Endothelial cell of umbilical vein (primary cell): ENCODE measurements at regions not wholly inside any gene's neighbourhood (a gene's known extent, or its start where the extent isn't known, plus 50 kb on each side); places are given as distances from the start of the nearest gene placed in this dataset.

ENCODE experiments used
- BruUV-seq: library from RNA; stranded (reverse); fragments of 400-500 nt; replicated peaks from 2 replicates; lab custom pipeline; 2021; lab: Mats Ljungman, UMichigan
- CTCF ChIA-PET: fragments of 300-600, 350-600 bp; sonication (Branson Sonifier 250); formaldehyde crosslinking; loops from one replicate; lab custom pipeline; 2021; ENCODE audit warnings: antibody characterized with exemption, inconsistent platforms; lab: Charles Lee
- POLR2A ChIA-PET: fragments of 300-600, 350-600 bp; sonication (Branson Sonifier 250); formaldehyde crosslinking; loops from one replicate; lab custom pipeline; 2021; ENCODE audit warnings: antibody characterized with exemption, inconsistent platforms; lab: Charles Lee
- DNase-seq: peaks from one replicate; pipeline ENCODE4 v3.0.0-alpha.2; 2011; ENCODE audit warnings: low read depth, low spot score
- FAIRE-seq: peaks from 2 replicates; lab custom pipeline; 2011; peaks lifted over from hg19 to GRCh38; lab: Jason Lieb, UNC
- H2AFZ ChIP-seq: 2 replicates; pipeline ENCODE4 v1.6.0; 2012; ENCODE audit warnings: low read depth, low read length, control low read depth, inconsistent platforms
- H3K27ac ChIP-seq: 2 replicates; pipeline ENCODE4 v1.5.1; 2011; ENCODE audit warnings: low read depth, mild to moderate bottlenecking, control low read depth, low read length, moderate library complexity; ENCODE audit not compliant: insufficient read depth
- H3K27me3 ChIP-seq, 2 experiments: 2 replicates each; pipeline versions ENCODE4 v1.6.0 to v1.6.1; 2011; ENCODE audit warnings: low read length in 2 of 2, mixed read lengths in 1 of 2; ENCODE audit not compliant: control insufficient read depth in 2 of 2, insufficient read depth in 2 of 2
- H3K36me3 ChIP-seq, 2 experiments: 2 replicates in 1 of 2; 3 replicates in 1 of 2; pipeline ENCODE4 v1.5.1; 2011; ENCODE audit warnings: low read length in 2 of 2, mild to moderate bottlenecking in 1 of 2, moderate library complexity in 1 of 2; ENCODE audit not compliant: control insufficient read depth in 2 of 2, insufficient read depth in 2 of 2; ENCODE audit errors: extremely low read depth in 1 of 2
- H3K4me1 ChIP-seq: 3 replicates; pipeline ENCODE4 v1.5.1; 2011; ENCODE audit warnings: mild to moderate bottlenecking, low read length; ENCODE audit not compliant: control insufficient read depth, insufficient read depth; ENCODE audit errors: extremely low read depth
- H3K4me2 ChIP-seq: 2 replicates; pipeline ENCODE4 v1.6.1; 2011; ENCODE audit warnings: low read length, control low read depth, mixed read lengths; ENCODE audit not compliant: insufficient read depth
- H3K4me3 ChIP-seq, 3 experiments: fragments of 200-600 bp in 1 of 3; sonication (generic), shearing (Covaris generic) in 1 of 3; replicated peaks in 1 of 3; 2 replicates each; pipeline ENCODE4 v1.5.1; 2011 to 2016; ENCODE audit warnings: control low read depth in 3 of 3, low read length in 3 of 3, mild to moderate bottlenecking in 2 of 3, inconsistent platforms in 1 of 3, low read depth in 1 of 3, moderate library complexity in 1 of 3; ENCODE audit not compliant: insufficient read depth in 1 of 3
- H3K79me2 ChIP-seq: 2 replicates; pipeline ENCODE4 v1.6.0; 2012; ENCODE audit warnings: low read length, inconsistent platforms; ENCODE audit not compliant: control insufficient read depth, insufficient read depth
- H3K9ac ChIP-seq: replicated peaks from 2 replicates; pipeline ENCODE3; 2011; ENCODE audit warnings: low read length, control low read depth; ENCODE audit not compliant: insufficient read depth; ENCODE audit errors: extremely low read depth
- H3K9me1 ChIP-seq: replicated peaks from 3 replicates; pipeline ENCODE4 v1.6.0; 2011; ENCODE audit warnings: mild to moderate bottlenecking, low read length; ENCODE audit not compliant: control insufficient read depth, insufficient read depth; ENCODE audit errors: extremely low read depth
- H3K9me3 ChIP-seq: replicated peaks from 2 replicates; pipeline ENCODE4 v1.5.1; 2012; ENCODE audit warnings: low read length, inconsistent platforms; ENCODE audit not compliant: control insufficient read depth, insufficient read depth
- H4K20me1 ChIP-seq: replicated peaks from 2 replicates; pipeline ENCODE3; 2011; ENCODE audit warnings: mild to moderate bottlenecking, low read length; ENCODE audit not compliant: control insufficient read depth, insufficient read depth; ENCODE audit errors: extremely low read depth
- EZH2 ChIP-seq: IDR thresholded peaks from 2 replicates; pipeline ENCODE4 v1.6.1; 2012; ENCODE audit warnings: borderline replicate concordance, low read depth, mild to moderate bottlenecking, moderate library complexity, low read length, inconsistent platforms; ENCODE audit not compliant: severe bottlenecking
- FOS ChIP-seq: IDR thresholded peaks from 2 replicates; pipeline ENCODE4 v1.6.1; 2011; ENCODE audit warnings: mild to moderate bottlenecking, low read length, moderate library complexity, borderline replicate concordance; ENCODE audit not compliant: insufficient read depth
- GATA2 ChIP-seq: IDR thresholded peaks from 2 replicates; pipeline ENCODE4 v1.7.0; 2011; ENCODE audit warnings: low read depth, mild to moderate bottlenecking, moderate library complexity, mixed read lengths, low read length; ENCODE audit not compliant: insufficient read length, insufficient read depth
- JUN ChIP-seq: IDR thresholded peaks from 2 replicates; pipeline ENCODE4 v1.6.1; 2011; ENCODE audit warnings: borderline replicate concordance, low read depth; ENCODE audit not compliant: insufficient read length, insufficient read depth
- MAX ChIP-seq: IDR thresholded peaks from 2 replicates; pipeline ENCODE4 v1.6.1; 2011; ENCODE audit not compliant: insufficient read depth, insufficient read length
- MYC ChIP-seq: IDR thresholded peaks from one replicate; pipeline ENCODE4 v1.6.1; 2011; ENCODE audit warnings: mild to moderate bottlenecking, low read depth, low read length
- POLR2A ChIP-seq: IDR thresholded peaks from 2 replicates; pipeline ENCODE4 v1.6.1; 2012; ENCODE audit warnings: low read depth, mild to moderate bottlenecking, control low read depth, low read length
- POLR2AphosphoS5 ChIP-seq: IDR thresholded peaks from 2 replicates; pipeline ENCODE4 v1.6.1; 2012; ENCODE audit warnings: low read depth, mild to moderate bottlenecking, control low read depth, low read length, moderate library complexity; ENCODE audit not compliant: insufficient read depth
- dilution Hi-C: fragments of 300-500 bp; cut with MboI; formaldehyde crosslinking; loops from one replicate; pipeline ENCODE4 v1.15.0; 2019; ENCODE audit warnings: low sequenced_read_pairs; ENCODE audit not compliant: extremely low pct_ligation_motif_present
- intact Hi-C: fragments of 100-400 bp; cut with micrococcal nuclease; formaldehyde crosslinking; loops from one replicate; pipeline ENCODE4 v1.10.0; 2022
- TF ChIP-seq, protein P1 (sequence below), 2 donors: IDR thresholded peaks; 1 replicate in 1 of 2; 2 replicates in 1 of 2; pipeline ENCODE4 v1.5.1; 2011; ENCODE audit warnings: low read length in 2 of 2, mild to moderate bottlenecking in 2 of 2, moderate library complexity in 2 of 2, control low read depth in 1 of 2, inconsistent platforms in 1 of 2, low read depth in 1 of 2; ENCODE audit not compliant: insufficient read depth in 1 of 2; ENCODE audit errors: extremely low read depth in 1 of 2

GRCh38 chrX:124230655-124231450, 101.6 kb upstream of the TEX13D start:
- Histone ChIP-seq H3K9me3 (no peaks in the 10 kb centered on the region), H3K36me3 (no peaks in the 10 kb centered on the region), H3K79me2 (no peaks in the 10 kb centered on the region), H3K27me3 (no peaks in the 10 kb centered on the region), H3K4me3 (no peak overlapping the region), H3K9ac (no peak overlapping the region), H3K9me1 (no peaks in the 10 kb centered on the region), H2AFZ (no peak overlapping the region), H3K27ac (no peak overlapping the region), H3K4me2 (no peak overlapping the region), H4K20me1 (no peaks in the 10 kb centered on the region), H3K4me1 (no peaks in the 10 kb centered on the region)
- intact Hi-C loops, result no loop called here
- no TSS peak for BruUV-seq
- no peak for TF ChIP-seq MAX
- TF ChIP-seq MYC, result no peak
- no peak for TF ChIP-seq POLR2A
- TF ChIP-seq FOS, result no peak
- TF ChIP-seq, protein P1, sequence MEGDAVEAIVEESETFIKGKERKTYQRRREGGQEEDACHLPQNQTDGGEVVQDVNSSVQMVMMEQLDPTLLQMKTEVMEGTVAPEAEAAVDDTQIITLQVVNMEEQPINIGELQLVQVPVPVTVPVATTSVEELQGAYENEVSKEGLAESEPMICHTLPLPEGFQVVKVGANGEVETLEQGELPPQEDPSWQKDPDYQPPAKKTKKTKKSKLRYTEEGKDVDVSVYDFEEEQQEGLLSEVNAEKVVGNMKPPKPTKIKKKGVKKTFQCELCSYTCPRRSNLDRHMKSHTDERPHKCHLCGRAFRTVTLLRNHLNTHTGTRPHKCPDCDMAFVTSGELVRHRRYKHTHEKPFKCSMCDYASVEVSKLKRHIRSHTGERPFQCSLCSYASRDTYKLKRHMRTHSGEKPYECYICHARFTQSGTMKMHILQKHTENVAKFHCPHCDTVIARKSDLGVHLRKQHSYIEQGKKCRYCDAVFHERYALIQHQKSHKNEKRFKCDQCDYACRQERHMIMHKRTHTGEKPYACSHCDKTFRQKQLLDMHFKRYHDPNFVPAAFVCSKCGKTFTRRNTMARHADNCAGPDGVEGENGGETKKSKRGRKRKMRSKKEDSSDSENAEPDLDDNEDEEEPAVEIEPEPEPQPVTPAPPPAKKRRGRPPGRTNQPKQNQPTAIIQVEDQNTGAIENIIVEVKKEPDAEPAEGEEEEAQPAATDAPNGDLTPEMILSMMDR (IDR thresholded peaks at IDR 0.05; ENCODE audit: extremely low read depth in 1 of 2, insufficient read depth in 1 of 2, low read depth in 1 of 2, low read length in 2 of 2), result no peak
- no peak for TF ChIP-seq POLR2AphosphoS5
- TF ChIP-seq GATA2, result no peak
- no peak for TF ChIP-seq EZH2
- no peak for TF ChIP-seq JUN
- dilution Hi-C loops, result no loop called here
- FAIRE-seq, result no peak
- DNase-seq, result no peak
- POLR2A ChIA-PET, result no interaction called here
- CTCF ChIA-PET, result no interaction called here
